SK-N-SH treated with all-trans-retinoic acid at 6 μM for 48 hours (cell line): ENCODE measurements at regions not wholly inside any gene's neighbourhood (a gene's known extent, or its start where the extent isn't known, plus 50 kb on each side); places are given as distances from the start of the nearest gene placed in this dataset.

Experiments used
- ATAC-seq: fragments of 200-7000 bp; cut with Tn5 transposase; 3 replicates; pipeline ENCODE4 v1.9.1; 2020; ENCODE audit warnings: mild to moderate bottlenecking, moderate library complexity
- ARNTL ChIP-seq: fragments of 450-650 bp; formaldehyde crosslinking; IDR thresholded peaks from 2 replicates; pipeline ENCODE4 v1.5.0; 2020; ENCODE audit warnings: low read depth, mild to moderate bottlenecking, moderate library complexity, borderline replicate concordance
- BACH2 ChIP-seq: fragments of 250-450 bp; sonication (Bioruptor Pico); IDR thresholded peaks from 2 replicates; pipeline ENCODE4 v1.9.0; 2021; ENCODE audit warnings: mild to moderate bottlenecking, borderline replicate concordance
- CREB5 ChIP-seq: fragments of 250-450 bp; sonication (Bioruptor Pico); IDR thresholded peaks from 2 replicates; pipeline ENCODE4 v1.5.1; 2020; ENCODE audit warnings: low read depth, mild to moderate bottlenecking, moderate library complexity
- CSRNP3 ChIP-seq: fragments of 250-450 bp; sonication (Bioruptor Pico); IDR thresholded peaks from 2 replicates; pipeline ENCODE4 v1.5.1; 2021; ENCODE audit warnings: mild to moderate bottlenecking, moderate library complexity
- ESRRG ChIP-seq: fragments of 250-450 bp; sonication (Bioruptor Pico); IDR thresholded peaks from 2 replicates; pipeline ENCODE4 v1.6.1; 2021; ENCODE audit warnings: mild to moderate bottlenecking
- ISL1 ChIP-seq: fragments of 250-450 bp; sonication (Bioruptor Pico); IDR thresholded peaks from 2 replicates; pipeline ENCODE4 v2.1.2; 2022; ENCODE audit warnings: mild to moderate bottlenecking, moderate library complexity
- PATZ1 ChIP-seq: fragments of 250-450 bp; sonication (Bioruptor Pico); IDR thresholded peaks from 2 replicates; pipeline ENCODE4 v1.8.0; 2020; ENCODE audit warnings: mild to moderate bottlenecking, moderate library complexity, borderline replicate concordance
- PPARA ChIP-seq: fragments of 250-450 bp; sonication (Bioruptor Pico); IDR thresholded peaks from 2 replicates; pipeline ENCODE4 v1.5.0; 2020; ENCODE audit warnings: mild to moderate bottlenecking, borderline replicate concordance
- RARB ChIP-seq: fragments of 250-450 bp; sonication (Bioruptor Pico); IDR thresholded peaks from 2 replicates; pipeline ENCODE4 v1.8.0; 2021; ENCODE audit warnings: mild to moderate bottlenecking, moderate library complexity
- SNAI2 ChIP-seq: fragments of 250-450 bp; sonication (Bioruptor Pico); IDR thresholded peaks from 2 replicates; pipeline ENCODE4 v1.5.0; 2020; ENCODE audit warnings: mild to moderate bottlenecking, moderate library complexity
- TCF4 ChIP-seq: fragments of 250-450 bp; sonication (Bioruptor Pico); IDR thresholded peaks from 2 replicates; pipeline ENCODE4 v1.8.0; 2021; ENCODE audit warnings: mild to moderate bottlenecking, moderate library complexity, borderline replicate concordance
- TSHZ2 ChIP-seq: fragments of 250-450 bp; sonication (Bioruptor Pico); IDR thresholded peaks from 2 replicates; pipeline ENCODE4 v1.5.0; 2020; ENCODE audit warnings: mild to moderate bottlenecking, moderate library complexity
- ZC3H10 ChIP-seq: fragments of 250-450 bp; sonication (Bioruptor Pico); IDR thresholded peaks from 2 replicates; pipeline ENCODE4 v1.5.1; 2021; ENCODE audit warnings: mild to moderate bottlenecking, moderate library complexity
- ZFP3 ChIP-seq: fragments of 250-450 bp; sonication (Bioruptor Pico); IDR thresholded peaks from 2 replicates; pipeline ENCODE4 v1.5.0; 2020; ENCODE audit warnings: mild to moderate bottlenecking, moderate library complexity
- ZNF565 ChIP-seq: fragments of 450-650 bp; formaldehyde crosslinking; conservative IDR thresholded peaks from 2 replicates; pipeline ENCODE4 v1.5.0; 2020; ENCODE audit warnings: low read depth, mild to moderate bottlenecking, moderate library complexity
- ZNF70 ChIP-seq: fragments of 450-650 bp; formaldehyde crosslinking; IDR thresholded peaks from 2 replicates; pipeline ENCODE4 v1.5.0; 2020; ENCODE audit warnings: mild to moderate bottlenecking, moderate library complexity
- ZNF8 ChIP-seq: fragments of 450-650 bp; formaldehyde crosslinking; IDR thresholded peaks from 2 replicates; pipeline ENCODE4 v1.5.0; 2020; ENCODE audit warnings: mild to moderate bottlenecking, moderate library complexity

- TF ChIP-seq PPARA (no peak), ESRRG (CRISPR knock-in tag) (no peak), CREB5 (CRISPR knock-in tag) (no peak), TCF4 (CRISPR knock-in tag) (no peak), TSHZ2 (no peak), ZC3H10 (CRISPR knock-in tag) (no peak), SNAI2 (CRISPR knock-in tag) (no peak), ZFP3 (CRISPR knock-in tag) (no peak), PATZ1 (CRISPR knock-in tag) (no peak), BACH2 (CRISPR knock-in tag) (no peak), CSRNP3 (CRISPR knock-in tag) (no peak), ZNF8 (CRISPR knock-in tag) (no peak), ISL1 (CRISPR knock-in tag) (no peak), ZNF70 (no peak), ZNF565 (CRISPR knock-in tag) (no peak)
- no peak for ATAC-seq
Observed at GRCh38 chr2:130289780-130290179, 52.9 kb upstream of the IMP4 start.

GRCh38 chr2:130288467-130289403 lies 54.0 kb upstream of the IMP4 start:
- no peak for TF ChIP-seq RARB (CRISPR knock-in tag)
- TF ChIP-seq ARNTL: no peak
- no peak for TF ChIP-seq ZFP3 (CRISPR knock-in tag)
- no peak for TF ChIP-seq PPARA
- no peak for TF ChIP-seq TSHZ2
- no peak for TF ChIP-seq BACH2 (CRISPR knock-in tag)
- TF ChIP-seq ZNF70: no peak
- TF ChIP-seq CREB5 (CRISPR knock-in tag): no peak
- TF ChIP-seq CSRNP3 (CRISPR knock-in tag): no peak
- no peak for TF ChIP-seq SNAI2 (CRISPR knock-in tag)
- ATAC-seq: no peak
